A549 (cell line): ENCODE measurements at regions not wholly inside any gene's neighbourhood (a gene's known extent, or its start where the extent isn't known, plus 50 kb on each side); places are given as distances from the start of the nearest gene placed in this dataset.

Source experiments
- ATAC-seq, 2 experiments: fragments of 200-7000 bp in 1 of 2; fragments of >200 bp in 1 of 2; cut with Nextera tagmentation in 1 of 2; cut with Tn5 transposase in 1 of 2; 3 replicates each; pipeline versions ENCODE4 v1.8.0 to v1.9.1; 2018 to 2020; ENCODE audit warnings: mild to moderate bottlenecking in 1 of 2, moderate library complexity in 1 of 2
- CTCF ChIA-PET: fragments of 300-600 bp; sonication (Branson Sonifier 250); formaldehyde crosslinking; extraction: SDS; loops from one replicate; lab custom pipeline; 2021; ENCODE audit warnings: antibody characterized with exemption, inconsistent platforms; lab: Yijun Ruan, JAX
- POLR2A ChIA-PET: fragments of 350-600 bp; formaldehyde crosslinking; extraction: SDS; loops from one replicate; lab custom pipeline; 2021; ENCODE audit warnings: antibody characterized with exemption, inconsistent platforms; lab: Yijun Ruan, JAX
- DNase-seq, 2 experiments: peaks; one replicate each; pipeline versions ENCODE4 v3.0.0 to v3.0.0-alpha.2; 2011 to 2016; ENCODE audit warnings: low read depth in 1 of 2, low spot score in 1 of 2
- FAIRE-seq: peaks from 2 replicates; lab custom pipeline; 2011; peaks lifted over from hg19 to GRCh38; lab: Jason Lieb, UNC
- H3K27ac ChIP-seq, 2 experiments: fragments of >200 bp; sonication (Bioruptor Twin); formaldehyde crosslinking; 3 replicates each; pipeline ENCODE4 v1.5.1; 2016 to 2017
- H3K4me1 ChIP-seq: fragments of >200 bp; sonication (Bioruptor Twin); formaldehyde crosslinking; 3 replicates; pipeline ENCODE4 v1.6.1; 2016
- H3K4me2 ChIP-seq: fragments of >200 bp; sonication (Bioruptor Twin); formaldehyde crosslinking; 3 replicates; pipeline ENCODE4 v1.6.1; 2016
- H3K4me3 ChIP-seq: fragments of >200 bp; sonication (Bioruptor Twin); formaldehyde crosslinking; 3 replicates; pipeline ENCODE4 v1.5.1; 2016
- H3K9me3 ChIP-seq: fragments of >200 bp; sonication (Bioruptor Twin); formaldehyde crosslinking; 3 replicates; pipeline ENCODE4 v1.6.1; 2016
- CBX2 ChIP-seq: fragments of 200-600 bp; sonication (generic); IDR thresholded peaks from 2 replicates; pipeline ENCODE4 v1.6.1; 2016; ENCODE audit warnings: low read depth, mild to moderate bottlenecking, borderline replicate concordance
- CHD4 ChIP-seq: fragments of 200-600 bp; sonication (generic); IDR thresholded peaks from 2 replicates; pipeline ENCODE4 v1.6.1; 2016; ENCODE audit warnings: antibody characterized with exemption, mild to moderate bottlenecking, borderline replicate concordance
- EHF ChIP-seq: fragments of 250-450 bp; sonication (Bioruptor Pico); IDR thresholded peaks from 2 replicates; pipeline ENCODE4 v1.5.0; 2020; ENCODE audit warnings: mild to moderate bottlenecking
- ESRRA ChIP-seq: fragments of 150-350 bp; IDR thresholded peaks from 2 replicates; pipeline ENCODE4 v1.6.1; 2014; ENCODE audit warnings: mild to moderate bottlenecking, low read length, borderline replicate concordance
- FOXS1 ChIP-seq: fragments of 250-450 bp; sonication (Bioruptor Pico); IDR thresholded peaks from 2 replicates; pipeline ENCODE4 v1.5.0; 2020; ENCODE audit warnings: mild to moderate bottlenecking, moderate library complexity
- HDAC2 ChIP-seq: fragments of 200-600 bp; sonication (generic); IDR thresholded peaks from 2 replicates; pipeline ENCODE4 v1.6.1; 2016
- HEYL ChIP-seq: fragments of 250-450 bp; sonication (Bioruptor Pico); IDR thresholded peaks from 2 replicates; pipeline ENCODE4 v1.8.0; 2021; ENCODE audit warnings: mild to moderate bottlenecking, moderate library complexity
- HOXA7 ChIP-seq: fragments of 250-450 bp; sonication (Bioruptor Pico); IDR thresholded peaks from 2 replicates; pipeline ENCODE4 v1.5.0; 2020; ENCODE audit warnings: mild to moderate bottlenecking, moderate library complexity
- KDM1A ChIP-seq: fragments of 200-600 bp; sonication (generic); IDR thresholded peaks from 2 replicates; pipeline ENCODE4 v1.6.1; 2016; ENCODE audit warnings: low read depth, mild to moderate bottlenecking
- NFE2L2 ChIP-seq: fragments of 150-350 bp; conservative IDR thresholded peaks from 2 replicates; pipeline ENCODE4 v1.6.1; 2014; ENCODE audit warnings: low read length
- NR3C1 ChIP-seq: fragments of >200 bp; sonication (Bioruptor Twin); formaldehyde crosslinking; IDR thresholded peaks from 3 replicates; pipeline ENCODE4 v1.6.1; 2017
- POLR2AphosphoS2 ChIP-seq: conservative IDR thresholded peaks from 2 replicates; pipeline ENCODE4 v1.6.1; 2012; ENCODE audit warnings: low read length, improper control_type of control experiment, inconsistent platforms
- TP53 ChIP-seq: fragments of 250-450 bp; sonication (Bioruptor Pico); IDR thresholded peaks from 2 replicates; pipeline ENCODE4 v1.5.0; 2021; ENCODE audit warnings: mild to moderate bottlenecking, moderate library complexity
- ZC3H11A ChIP-seq: fragments of 450-650 bp; IDR thresholded peaks from 2 replicates; pipeline ENCODE4 v1.6.1; 2014; ENCODE audit warnings: antibody characterized with exemption, mild to moderate bottlenecking
- ZFP36 ChIP-seq: fragments of 450-650 bp; IDR thresholded peaks from 2 replicates; pipeline ENCODE4 v1.6.1; 2014; ENCODE audit warnings: borderline replicate concordance; ENCODE audit not compliant: partially characterized antibody
- ZNF302 ChIP-seq: fragments of 250-450 bp; sonication (Bioruptor Pico); IDR thresholded peaks from 2 replicates; pipeline ENCODE4 v1.9.0; 2021; ENCODE audit warnings: inconsistent platforms, mild to moderate bottlenecking, moderate library complexity
- ZSCAN20 ChIP-seq: fragments of 250-450 bp; sonication (Bioruptor Pico); IDR thresholded peaks from 2 replicates; pipeline ENCODE4 v1.8.0; 2022; ENCODE audit warnings: mild to moderate bottlenecking, moderate library complexity
- WGBS: methylation state at CpG from one replicate; pipeline ENCODE4 v1.1.6; 2017; ENCODE audit errors: missing lambda C conversion rate; 5-methylcytosine and 5-hydroxymethylcytosine counted together
- TF ChIP-seq, protein P1 (sequence below): fragments of >200 bp; sonication (Bioruptor Twin); formaldehyde crosslinking; IDR thresholded peaks from 3 replicates; pipeline ENCODE4 v1.6.1; 2016
- TF ChIP-seq, protein P2 (sequence below): fragments of 200-600 bp; sonication (generic); IDR thresholded peaks from 2 replicates; pipeline ENCODE4 v1.6.1; 2016; ENCODE audit warnings: antibody characterized with exemption, mild to moderate bottlenecking, moderate library complexity
- TF ChIP-seq, protein P3 (sequence below): fragments of >200 bp; sonication (Bioruptor Twin); formaldehyde crosslinking; IDR thresholded peaks from 3 replicates; pipeline ENCODE4 v1.5.1; 2016

DNA sequence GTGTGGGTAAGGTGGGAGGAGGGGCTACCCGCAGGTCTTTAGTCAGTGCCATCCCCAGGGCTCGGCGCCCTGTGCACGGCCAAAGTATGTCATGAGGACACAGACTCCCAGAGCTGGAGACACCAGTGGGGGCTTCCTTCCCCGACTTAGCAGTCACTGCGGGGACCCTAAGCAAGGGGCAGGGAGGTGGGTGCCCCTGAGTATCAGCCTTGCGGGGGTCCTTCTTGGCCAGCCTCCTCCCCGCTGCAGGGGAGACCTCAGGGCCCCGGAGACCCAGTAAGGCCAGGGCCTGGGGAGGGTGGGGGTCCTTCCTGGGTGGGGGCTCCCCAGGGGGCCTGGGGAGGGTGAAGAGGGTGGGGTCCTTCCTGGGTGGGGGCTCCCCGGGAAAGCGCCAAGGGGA is 673.8 kb downstream of the BRD1 start (continued):
- no peak for TF ChIP-seq CBX2
- no peak for TF ChIP-seq ZNF302
- TF ChIP-seq NFE2L2, result no peak
- TF ChIP-seq, protein P1, sequence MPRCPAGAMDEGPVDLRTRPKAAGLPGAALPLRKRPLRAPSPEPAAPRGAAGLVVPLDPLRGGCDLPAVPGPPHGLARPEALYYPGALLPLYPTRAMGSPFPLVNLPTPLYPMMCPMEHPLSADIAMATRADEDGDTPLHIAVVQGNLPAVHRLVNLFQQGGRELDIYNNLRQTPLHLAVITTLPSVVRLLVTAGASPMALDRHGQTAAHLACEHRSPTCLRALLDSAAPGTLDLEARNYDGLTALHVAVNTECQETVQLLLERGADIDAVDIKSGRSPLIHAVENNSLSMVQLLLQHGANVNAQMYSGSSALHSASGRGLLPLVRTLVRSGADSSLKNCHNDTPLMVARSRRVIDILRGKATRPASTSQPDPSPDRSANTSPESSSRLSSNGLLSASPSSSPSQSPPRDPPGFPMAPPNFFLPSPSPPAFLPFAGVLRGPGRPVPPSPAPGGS, result no peak
- no peak for TF ChIP-seq ZC3H11A
- no peak for TF ChIP-seq HEYL (CRISPR knock-in tag)

DNA sequence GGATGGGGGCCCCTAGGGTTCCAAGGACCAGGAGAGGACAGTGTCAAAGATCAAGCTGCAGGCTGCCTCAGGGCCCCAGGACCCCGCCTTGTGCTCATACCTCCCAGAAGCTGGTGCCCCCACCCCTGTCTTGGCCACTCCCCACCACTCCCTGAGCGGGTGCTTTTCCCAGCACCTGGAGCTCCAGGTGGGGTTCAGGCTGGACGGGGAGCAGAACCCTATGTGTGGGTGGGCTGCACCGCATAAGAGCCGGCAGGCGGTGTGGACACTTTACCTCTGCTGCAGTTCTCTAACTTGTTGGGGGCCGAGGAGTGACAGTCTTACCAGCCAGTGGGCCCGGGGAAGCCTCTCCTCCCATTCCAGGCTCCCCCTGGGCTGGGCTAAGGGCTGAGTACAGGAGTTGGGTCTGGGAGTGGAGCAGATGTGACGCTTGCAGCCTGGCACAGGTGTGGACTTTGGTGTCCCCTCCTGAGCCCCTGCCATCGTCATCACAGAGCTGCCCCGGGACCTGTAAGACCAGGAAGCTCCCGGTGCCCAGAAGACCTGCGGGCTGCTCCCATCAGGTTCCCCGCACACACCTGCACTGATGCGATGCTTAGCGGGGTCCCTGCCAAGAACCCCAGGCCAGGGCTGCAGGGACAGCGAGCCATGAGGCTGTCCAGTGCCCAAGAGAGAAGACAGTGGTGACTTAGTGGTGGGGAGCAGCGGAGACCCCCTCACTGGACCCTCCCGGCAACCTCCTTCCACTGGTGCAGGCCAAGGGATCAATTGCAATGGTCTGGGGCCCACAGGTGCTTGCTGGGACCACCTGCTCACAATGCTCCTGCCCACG is 674.5 kb downstream of the BRD1 start:
- Histone ChIP-seq H3K4me1 (no peaks in the 10 kb centered on the region), H3K4me2 (no peak overlapping the region), H3K9me3 (no peaks in the 10 kb centered on the region), H3K4me3 (no peak overlapping the region), H3K27ac (no peak overlapping the region)
- no peak for TF ChIP-seq HDAC2
- TF ChIP-seq CBX2, result no peak
- TF ChIP-seq EHF (CRISPR knock-in tag), result no peak
- no peak for TF ChIP-seq ZFP36
- TF ChIP-seq KDM1A, result no peak
- TF ChIP-seq, protein P2, sequence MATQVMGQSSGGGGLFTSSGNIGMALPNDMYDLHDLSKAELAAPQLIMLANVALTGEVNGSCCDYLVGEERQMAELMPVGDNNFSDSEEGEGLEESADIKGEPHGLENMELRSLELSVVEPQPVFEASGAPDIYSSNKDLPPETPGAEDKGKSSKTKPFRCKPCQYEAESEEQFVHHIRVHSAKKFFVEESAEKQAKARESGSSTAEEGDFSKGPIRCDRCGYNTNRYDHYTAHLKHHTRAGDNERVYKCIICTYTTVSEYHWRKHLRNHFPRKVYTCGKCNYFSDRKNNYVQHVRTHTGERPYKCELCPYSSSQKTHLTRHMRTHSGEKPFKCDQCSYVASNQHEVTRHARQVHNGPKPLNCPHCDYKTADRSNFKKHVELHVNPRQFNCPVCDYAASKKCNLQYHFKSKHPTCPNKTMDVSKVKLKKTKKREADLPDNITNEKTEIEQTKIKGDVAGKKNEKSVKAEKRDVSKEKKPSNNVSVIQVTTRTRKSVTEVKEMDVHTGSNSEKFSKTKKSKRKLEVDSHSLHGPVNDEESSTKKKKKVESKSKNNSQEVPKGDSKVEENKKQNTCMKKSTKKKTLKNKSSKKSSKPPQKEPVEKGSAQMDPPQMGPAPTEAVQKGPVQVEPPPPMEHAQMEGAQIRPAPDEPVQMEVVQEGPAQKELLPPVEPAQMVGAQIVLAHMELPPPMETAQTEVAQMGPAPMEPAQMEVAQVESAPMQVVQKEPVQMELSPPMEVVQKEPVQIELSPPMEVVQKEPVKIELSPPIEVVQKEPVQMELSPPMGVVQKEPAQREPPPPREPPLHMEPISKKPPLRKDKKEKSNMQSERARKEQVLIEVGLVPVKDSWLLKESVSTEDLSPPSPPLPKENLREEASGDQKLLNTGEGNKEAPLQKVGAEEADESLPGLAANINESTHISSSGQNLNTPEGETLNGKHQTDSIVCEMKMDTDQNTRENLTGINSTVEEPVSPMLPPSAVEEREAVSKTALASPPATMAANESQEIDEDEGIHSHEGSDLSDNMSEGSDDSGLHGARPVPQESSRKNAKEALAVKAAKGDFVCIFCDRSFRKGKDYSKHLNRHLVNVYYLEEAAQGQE, result no peak
- no peak for TF ChIP-seq HOXA7 (CRISPR knock-in tag)
- no peak for TF ChIP-seq ZSCAN20 (CRISPR knock-in tag)
- no peak for TF ChIP-seq POLR2AphosphoS2
- TF ChIP-seq, protein P3, sequence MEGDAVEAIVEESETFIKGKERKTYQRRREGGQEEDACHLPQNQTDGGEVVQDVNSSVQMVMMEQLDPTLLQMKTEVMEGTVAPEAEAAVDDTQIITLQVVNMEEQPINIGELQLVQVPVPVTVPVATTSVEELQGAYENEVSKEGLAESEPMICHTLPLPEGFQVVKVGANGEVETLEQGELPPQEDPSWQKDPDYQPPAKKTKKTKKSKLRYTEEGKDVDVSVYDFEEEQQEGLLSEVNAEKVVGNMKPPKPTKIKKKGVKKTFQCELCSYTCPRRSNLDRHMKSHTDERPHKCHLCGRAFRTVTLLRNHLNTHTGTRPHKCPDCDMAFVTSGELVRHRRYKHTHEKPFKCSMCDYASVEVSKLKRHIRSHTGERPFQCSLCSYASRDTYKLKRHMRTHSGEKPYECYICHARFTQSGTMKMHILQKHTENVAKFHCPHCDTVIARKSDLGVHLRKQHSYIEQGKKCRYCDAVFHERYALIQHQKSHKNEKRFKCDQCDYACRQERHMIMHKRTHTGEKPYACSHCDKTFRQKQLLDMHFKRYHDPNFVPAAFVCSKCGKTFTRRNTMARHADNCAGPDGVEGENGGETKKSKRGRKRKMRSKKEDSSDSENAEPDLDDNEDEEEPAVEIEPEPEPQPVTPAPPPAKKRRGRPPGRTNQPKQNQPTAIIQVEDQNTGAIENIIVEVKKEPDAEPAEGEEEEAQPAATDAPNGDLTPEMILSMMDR, result no peak
- TF ChIP-seq HEYL (CRISPR knock-in tag), result no peak
- no peak for TF ChIP-seq NR3C1
- TF ChIP-seq FOXS1, result no peak
- no peak for TF ChIP-seq CHD4
- TF ChIP-seq ESRRA, result no peak
- no peak for TF ChIP-seq TP53 (CRISPR knock-in tag)
- POLR2A ChIA-PET, result no interaction called here
- 25% methylated on average over 7 of the region's 20 CpGs for WGBS
- DNase-seq (no peak), ATAC-seq (no peak), FAIRE-seq (no peak)
- CTCF ChIA-PET, result no interaction called here
